ENCODE measurements at regions not wholly inside any gene's neighbourhood (a gene's known extent, or its start where the extent isn't known, plus 50 kb on each side); places are given as distances from the start of the nearest gene placed in this dataset.

DNA sequence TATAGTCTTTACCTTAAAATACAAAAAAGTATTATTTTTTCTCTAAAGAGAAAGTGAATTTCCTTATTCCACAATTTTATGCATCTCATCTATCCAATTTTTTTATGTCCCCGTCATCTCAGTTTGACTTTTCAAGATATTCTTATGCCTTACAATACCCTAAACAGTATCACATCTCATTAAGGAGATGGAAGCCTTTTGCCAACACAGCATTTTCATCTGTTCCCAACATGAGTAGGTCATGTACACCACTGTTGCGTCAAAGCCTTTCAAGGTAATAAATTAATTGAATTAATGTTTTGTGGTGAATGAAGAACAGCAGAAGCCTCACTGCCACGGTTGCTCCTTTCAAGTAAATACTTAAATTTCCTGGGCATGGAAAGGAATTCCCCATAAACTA, 299.4 kb downstream of the EPHA4 start:
- Mint-ChIP-seq H3K27me3 (no peaks in the 10 kb centered on the region), H3K4me1 (ENCODE audit: low read depth) (peaks cover 47% of the 10 kb centered on the region), H3K27ac (no peak overlapping the region), H3K36me3 (ENCODE audit: insufficient read depth) (no peaks in the 10 kb centered on the region), H3K4me3 (ENCODE audit: low read depth) (no peak overlapping the region), H3K9me3 (ENCODE audit: low read depth) (no peaks in the 10 kb centered on the region)
- no peak for DNase-seq (ENCODE audit: low spot score, unreplicated experiment)
- no peak for TF ChIP-seq CTCF (IDR thresholded peaks at IDR 0.05; ENCODE audit: unreplicated experiment)

DNA sequence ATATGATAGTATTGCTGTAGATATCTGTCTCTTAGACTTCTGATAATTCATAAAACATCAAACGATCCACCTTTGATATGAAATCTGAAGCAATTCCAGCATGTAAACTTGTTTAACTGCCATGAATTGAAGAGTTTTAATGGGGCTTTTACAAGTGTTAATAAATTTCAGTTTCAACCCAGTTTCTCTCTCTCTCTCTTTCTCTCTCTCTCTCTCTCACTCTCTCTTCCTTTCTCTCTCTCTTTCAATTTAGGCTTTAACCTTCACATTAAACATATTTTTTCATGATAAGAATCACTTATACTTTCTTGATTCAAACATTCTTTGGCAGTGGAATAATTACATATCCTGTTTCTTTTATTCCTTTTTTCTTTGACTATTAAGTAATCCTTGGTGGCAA, 296.1 kb downstream of the EPHA4 start:
- Mint-ChIP-seq H3K4me3 (ENCODE audit: low read depth) (no peak overlapping the region), H3K4me1 (ENCODE audit: low read depth) (peaks cover 30% of the 10 kb centered on the region), H3K27me3 (no peaks in the 10 kb centered on the region), H3K9me3 (ENCODE audit: low read depth) (peaks cover 3% of the 10 kb centered on the region), H3K27ac (no peak overlapping the region), H3K36me3 (ENCODE audit: insufficient read depth) (no peaks in the 10 kb centered on the region)
- DNase-seq (ENCODE audit: low spot score, unreplicated experiment), result no peak
- no peak for TF ChIP-seq CTCF (IDR thresholded peaks at IDR 0.05; ENCODE audit: unreplicated experiment)

DNA sequence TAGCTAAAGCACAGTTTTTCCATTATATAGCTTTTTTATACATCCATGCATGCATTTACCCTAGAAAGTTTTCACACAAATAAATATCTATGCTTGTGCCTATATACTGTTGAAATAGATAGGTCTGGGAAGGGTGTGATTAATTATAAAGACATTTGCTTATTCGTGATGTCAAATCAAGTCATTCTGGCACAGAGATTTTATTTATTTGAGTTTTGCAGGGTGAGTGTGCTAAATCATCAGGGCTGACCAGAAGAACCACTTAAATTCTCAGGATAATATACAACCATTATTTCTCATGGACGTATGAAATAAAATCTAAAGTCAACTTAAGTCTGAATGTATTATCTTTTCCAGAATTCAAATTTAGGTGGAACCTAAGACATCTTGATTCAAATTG, 295.5 kb downstream of the EPHA4 start:
- no peaks in the 10 kb centered on the region for H3K27me3 Mint-ChIP-seq
- H3K9me3 Mint-ChIP-seq (ENCODE audit: low read depth), result peaks cover 3% of the 10 kb centered on the region
- no peak overlapping the region for H3K4me3 Mint-ChIP-seq (ENCODE audit: low read depth)
- no peaks in the 10 kb centered on the region for H3K36me3 Mint-ChIP-seq (ENCODE audit: insufficient read depth)
- no peak overlapping the region for H3K27ac Mint-ChIP-seq
- no peak for TF ChIP-seq CTCF (IDR thresholded peaks at IDR 0.05; ENCODE audit: unreplicated experiment)
- H3K4me1 Mint-ChIP-seq (ENCODE audit: low read depth), result peaks cover 26% of the 10 kb centered on the region
- no peak for DNase-seq (ENCODE audit: low spot score, unreplicated experiment)

GRCh38 chr2:221282386-221282785, 289.7 kb downstream of the EPHA4 start:
- H3K36me3 Mint-ChIP-seq (ENCODE audit: insufficient read depth), result no peaks in the 10 kb centered on the region
- no peak for TF ChIP-seq CTCF (IDR thresholded peaks at IDR 0.05; ENCODE audit: unreplicated experiment)
- H3K4me3 Mint-ChIP-seq (ENCODE audit: low read depth), result no peak overlapping the region
- peaks cover 3% of the 10 kb centered on the region for H3K4me1 Mint-ChIP-seq (ENCODE audit: low read depth)
- peaks cover 3% of the 10 kb centered on the region for H3K9me3 Mint-ChIP-seq (ENCODE audit: low read depth)
- no peak overlapping the region for H3K27ac Mint-ChIP-seq
- no peak for DNase-seq (ENCODE audit: low spot score, unreplicated experiment)
- H3K27me3 Mint-ChIP-seq, result no peaks in the 10 kb centered on the region

DNA sequence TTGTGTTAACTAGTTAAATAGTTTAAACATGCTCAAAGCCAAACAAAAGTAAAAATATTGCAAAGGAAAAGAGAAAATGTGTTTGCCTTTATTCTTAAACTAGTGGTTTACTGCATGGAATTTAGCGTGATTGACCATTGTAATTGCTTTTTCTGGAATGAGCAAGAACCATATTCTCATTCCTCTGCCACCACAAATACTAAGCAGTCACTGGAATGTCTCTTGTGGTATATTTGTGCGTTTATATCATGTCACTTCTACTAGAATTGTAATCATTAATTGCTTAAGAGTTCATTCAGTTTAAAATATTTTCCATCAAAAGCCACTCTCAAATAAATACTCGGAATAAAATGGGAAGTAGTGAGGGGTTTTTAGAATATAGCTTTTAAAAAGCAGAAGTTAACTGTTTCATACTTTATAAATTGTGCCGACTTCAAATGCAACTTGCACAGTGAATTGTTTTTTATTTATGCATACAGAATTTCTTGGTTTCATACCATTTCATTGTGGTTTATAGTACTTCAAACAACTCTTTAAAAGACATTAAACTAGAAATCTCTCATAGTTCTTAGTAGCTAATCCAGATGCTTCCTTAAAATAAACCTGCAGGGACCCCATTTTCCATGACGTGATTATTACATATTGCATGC, 288.1 kb downstream of the EPHA4 start:
- H3K27me3 Mint-ChIP-seq, result no peaks in the 10 kb centered on the region
- no peak for TF ChIP-seq CTCF (IDR thresholded peaks at IDR 0.05; ENCODE audit: unreplicated experiment)
- H3K27ac Mint-ChIP-seq, result no peak overlapping the region
- peaks cover 3% of the 10 kb centered on the region for H3K9me3 Mint-ChIP-seq (ENCODE audit: low read depth)
- no peak overlapping the region for H3K4me3 Mint-ChIP-seq (ENCODE audit: low read depth)
- peaks cover 4% of the 10 kb centered on the region for H3K4me1 Mint-ChIP-seq (ENCODE audit: low read depth)
- H3K36me3 Mint-ChIP-seq (ENCODE audit: insufficient read depth), result no peaks in the 10 kb centered on the region
- DNase-seq (ENCODE audit: low spot score, unreplicated experiment), result no peak
